Right atrium auricular region (tissue), 2 donors: ENCODE measurements at regions not wholly inside any gene's neighbourhood (a gene's known extent, or its start where the extent isn't known, plus 50 kb on each side); places are given as distances from the start of the nearest gene placed in this dataset.

ENCODE experiments used
- DNase-seq: peaks from one replicate; pipeline ENCODE4 v3.0.0-alpha.2; 2019; ENCODE audit warnings: low spot score
- H3K27ac ChIP-seq, 2 donors: fragments of 200-600 bp; sonication (generic); 1 replicate in 1 of 2; 2 replicates in 1 of 2; pipeline ENCODE4 v1.5.1; 2016 to 2019
- H3K27me3 ChIP-seq, 2 donors: fragments of 200-600 bp; sonication (generic); one replicate each; pipeline versions ENCODE4 v1.5.1 to v1.6.0; 2017 to 2019
- H3K36me3 ChIP-seq: fragments of 200-600 bp; sonication (generic); one replicate; pipeline ENCODE4 v1.5.1; 2016
- H3K4me1 ChIP-seq, 2 donors: fragments of 200-600 bp; sonication (generic); one replicate each; pipeline versions ENCODE4 v1.5.1 to v1.6.0; 2017 to 2019
- H3K4me3 ChIP-seq, 2 donors: fragments of 200-600 bp; sonication (generic); 1 replicate in 1 of 2; 2 replicates in 1 of 2; pipeline ENCODE4 v1.5.1; 2017 to 2019; ENCODE audit warnings: mild to moderate bottlenecking in 1 of 2, moderate library complexity in 1 of 2
- H3K9me3 ChIP-seq, 2 donors: fragments of 200-600 bp; sonication (generic); one replicate each; pipeline ENCODE4 v1.5.1; 2019
- TF ChIP-seq, protein P1 (sequence below), 2 donors: fragments of 200-600 bp; sonication (generic); IDR thresholded peaks; one replicate each; pipeline ENCODE4 v1.5.1; 2019; ENCODE audit warnings: antibody characterized with exemption in 2 of 2

GRCh38 chrX:7334253-7334935, 186.4 kb upstream of the PUDP start:
- TF ChIP-seq, protein P1, sequence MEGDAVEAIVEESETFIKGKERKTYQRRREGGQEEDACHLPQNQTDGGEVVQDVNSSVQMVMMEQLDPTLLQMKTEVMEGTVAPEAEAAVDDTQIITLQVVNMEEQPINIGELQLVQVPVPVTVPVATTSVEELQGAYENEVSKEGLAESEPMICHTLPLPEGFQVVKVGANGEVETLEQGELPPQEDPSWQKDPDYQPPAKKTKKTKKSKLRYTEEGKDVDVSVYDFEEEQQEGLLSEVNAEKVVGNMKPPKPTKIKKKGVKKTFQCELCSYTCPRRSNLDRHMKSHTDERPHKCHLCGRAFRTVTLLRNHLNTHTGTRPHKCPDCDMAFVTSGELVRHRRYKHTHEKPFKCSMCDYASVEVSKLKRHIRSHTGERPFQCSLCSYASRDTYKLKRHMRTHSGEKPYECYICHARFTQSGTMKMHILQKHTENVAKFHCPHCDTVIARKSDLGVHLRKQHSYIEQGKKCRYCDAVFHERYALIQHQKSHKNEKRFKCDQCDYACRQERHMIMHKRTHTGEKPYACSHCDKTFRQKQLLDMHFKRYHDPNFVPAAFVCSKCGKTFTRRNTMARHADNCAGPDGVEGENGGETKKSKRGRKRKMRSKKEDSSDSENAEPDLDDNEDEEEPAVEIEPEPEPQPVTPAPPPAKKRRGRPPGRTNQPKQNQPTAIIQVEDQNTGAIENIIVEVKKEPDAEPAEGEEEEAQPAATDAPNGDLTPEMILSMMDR (IDR thresholded peaks at IDR 0.05), result no peak
- H3K36me3 ChIP-seq, result no peaks in the 10 kb centered on the region
- H3K9me3 ChIP-seq, result no peaks in the 10 kb centered on the region
- H3K4me1 ChIP-seq, result no peaks in the 10 kb centered on the region
- H3K27ac ChIP-seq, result no peak overlapping the region
- DNase-seq, result no peak
- no peak overlapping the region for H3K4me3 ChIP-seq
- no peaks in the 10 kb centered on the region for H3K27me3 ChIP-seq

- Histone ChIP-seq H3K4me3 (no peak overlapping the region), H3K9me3 (no peaks in the 10 kb centered on the region), H3K36me3 (no peaks in the 10 kb centered on the region), H3K27me3 (no peaks in the 10 kb centered on the region), H3K27ac (peak overlapping the region in 1 of 2 donors; percentile 19), H3K4me1 (no peaks in the 10 kb centered on the region)
- DNase-seq, result no peak
- TF ChIP-seq, protein P1 (IDR thresholded peaks at IDR 0.05), result no peak
Observed at GRCh38 chrX:7330971-7331746, 183.2 kb upstream of the PUDP start.

GRCh38 chrX:7330556-7330955, 182.6 kb upstream of the PUDP start:
- TF ChIP-seq, protein P1 (IDR thresholded peaks at IDR 0.05), result no peak
- no peak for DNase-seq
- no peaks in the 10 kb centered on the region for H3K4me1 ChIP-seq
- H3K27ac ChIP-seq, result peak overlapping the region in 1 of 2 donors; percentile 19
- H3K9me3 ChIP-seq, result no peaks in the 10 kb centered on the region
- no peaks in the 10 kb centered on the region for H3K27me3 ChIP-seq
- no peaks in the 10 kb centered on the region for H3K36me3 ChIP-seq
- H3K4me3 ChIP-seq, result no peak overlapping the region

- no peaks in the 10 kb centered on the region for H3K4me1 ChIP-seq
- no peaks in the 10 kb centered on the region for H3K36me3 ChIP-seq
- H3K27me3 ChIP-seq, result no peaks in the 10 kb centered on the region
- no peak overlapping the region for H3K4me3 ChIP-seq
- no peak overlapping the region for H3K27ac ChIP-seq
- no peaks in the 10 kb centered on the region for H3K9me3 ChIP-seq
- TF ChIP-seq, protein P1 (IDR thresholded peaks at IDR 0.05), result no peak
- no peak for DNase-seq
Observed at GRCh38 chrX:7318661-7319060, 170.7 kb upstream of the PUDP start.

DNA sequence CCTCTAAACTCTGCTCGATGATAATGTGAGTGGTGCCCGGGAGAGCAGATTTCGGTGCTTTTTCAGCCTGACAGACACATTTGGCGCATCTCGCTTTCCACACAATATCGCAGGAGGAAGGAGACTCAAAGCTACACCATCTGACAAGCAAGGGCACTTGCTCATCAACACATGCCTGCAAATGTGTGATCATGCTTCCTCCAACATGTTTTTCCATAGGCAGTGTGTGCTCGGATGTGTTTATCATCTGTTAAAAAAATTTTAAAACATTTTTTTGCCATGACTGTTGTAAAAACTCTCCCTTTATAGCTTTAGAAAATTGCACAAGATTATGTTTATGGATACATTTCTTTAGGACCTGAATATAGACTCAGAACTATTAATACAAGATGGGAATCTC, 170.3 kb upstream of the PUDP start:
- Histone ChIP-seq H3K9me3 (no peaks in the 10 kb centered on the region), H3K27ac (no peak overlapping the region), H3K36me3 (no peaks in the 10 kb centered on the region), H3K27me3 (no peaks in the 10 kb centered on the region), H3K4me1 (no peaks in the 10 kb centered on the region), H3K4me3 (no peak overlapping the region)
- TF ChIP-seq, protein P1 (IDR thresholded peaks at IDR 0.05), result no peak
- DNase-seq, result no peak
